T-helper 17 cell (primary cell): ENCODE measurements at regions not wholly inside any gene's neighbourhood (a gene's known extent, or its start where the extent isn't known, plus 50 kb on each side); places are given as distances from the start of the nearest gene placed in this dataset.
"Not testable (repeated sequence)": the region's sequence is repeated elsewhere in the genome, so short reads cannot be mapped to it uniquely, and the experiment has no call there.

ENCODE experiments used
- ATAC-seq: fragments of 150-1000 bp; cut with Tn5 transposase; 2 replicates; pipeline ENCODE4 v1.10.0; 2021; ENCODE audit warnings: mild to moderate bottlenecking, moderate library complexity
- DNase-seq, 3 donors: peaks; one replicate each; pipeline versions ENCODE4 v3.0.0 to v3.0.0-alpha.2; 2020 to 2021
- H3K9me3 ChIP-seq: one replicate; pipeline ENCODE4 v1.7.0; 2013; ENCODE audit warnings: low read length, mild to moderate bottlenecking; ENCODE audit not compliant: control insufficient read depth, poor library complexity, severe bottlenecking
- H3K27ac Mint-ChIP-seq: one replicate; pipeline ENCODE4 v1.8.0; 2022; ENCODE audit warnings: mild to moderate bottlenecking, moderate library complexity, mixed read lengths
- H3K27me3 Mint-ChIP-seq: one replicate; pipeline ENCODE4 v1.8.0; 2022; ENCODE audit warnings: mixed read lengths
- H3K36me3 Mint-ChIP-seq: one replicate; pipeline ENCODE4 v1.8.0; 2022; ENCODE audit warnings: low read depth, mixed read lengths
- H3K4me1 Mint-ChIP-seq: one replicate; pipeline ENCODE4 v1.8.0; 2022; ENCODE audit warnings: mild to moderate bottlenecking, mixed read lengths
- H3K4me3 Mint-ChIP-seq: one replicate; pipeline ENCODE4 v1.8.0; 2022; ENCODE audit warnings: mild to moderate bottlenecking, moderate library complexity, mixed read lengths

- no peak overlapping the region for H3K4me3 Mint-ChIP-seq
- no peak for DNase-seq
- H3K9me3 ChIP-seq: no peaks in the 10 kb centered on the region
- H3K27me3 Mint-ChIP-seq: peaks cover 13% of the 10 kb centered on the region
- ATAC-seq: no peak
- H3K4me1 Mint-ChIP-seq: peaks cover 7% of the 10 kb centered on the region
- peaks cover 2% of the 10 kb centered on the region for H3K36me3 Mint-ChIP-seq
- peak overlapping the region; percentile 47 for H3K27ac Mint-ChIP-seq
These were observed 68.4 kb upstream of the RELL1 start for GRCh38 chr4:37754410-37755185.

DNA sequence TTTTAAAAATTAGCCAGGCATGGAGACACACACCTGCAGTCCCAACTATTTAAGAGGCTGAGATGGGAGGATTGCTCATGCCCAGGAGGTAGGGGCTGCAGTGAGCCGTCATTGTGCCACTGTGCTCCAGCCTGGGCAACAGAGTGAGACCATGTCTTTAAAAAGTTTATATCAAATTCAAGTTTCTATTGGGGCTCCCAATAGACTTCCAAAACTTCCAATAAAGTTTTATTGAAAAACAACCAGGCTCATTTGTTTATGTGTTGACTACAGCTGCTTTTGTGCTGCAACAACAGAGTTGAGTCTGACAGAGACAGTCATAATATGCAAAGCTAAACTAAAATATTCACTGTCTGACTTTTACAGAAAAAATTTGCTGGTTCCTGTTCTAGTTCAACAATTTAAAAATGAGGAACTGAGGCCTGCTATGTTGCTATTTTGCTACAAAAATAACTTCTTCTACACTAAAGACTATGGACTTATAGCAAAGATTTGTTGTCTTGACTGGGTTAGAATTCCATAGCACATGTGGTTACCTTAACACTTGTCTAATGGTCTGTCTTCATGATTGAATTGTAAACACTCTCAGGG is 63.3 kb upstream of the RELL1 start:
- Mint-ChIP-seq H3K4me3 (no peak overlapping the region), H3K27me3 (peaks cover 4% of the 10 kb centered on the region), H3K4me1 (peaks cover 10% of the 10 kb centered on the region), H3K36me3 (peaks cover 2% of the 10 kb centered on the region), H3K27ac (no peak overlapping the region)
- H3K9me3 ChIP-seq: peaks cover 2% of the 10 kb centered on the region
- DNase-seq: no peak
- ATAC-seq: no peak

DNA sequence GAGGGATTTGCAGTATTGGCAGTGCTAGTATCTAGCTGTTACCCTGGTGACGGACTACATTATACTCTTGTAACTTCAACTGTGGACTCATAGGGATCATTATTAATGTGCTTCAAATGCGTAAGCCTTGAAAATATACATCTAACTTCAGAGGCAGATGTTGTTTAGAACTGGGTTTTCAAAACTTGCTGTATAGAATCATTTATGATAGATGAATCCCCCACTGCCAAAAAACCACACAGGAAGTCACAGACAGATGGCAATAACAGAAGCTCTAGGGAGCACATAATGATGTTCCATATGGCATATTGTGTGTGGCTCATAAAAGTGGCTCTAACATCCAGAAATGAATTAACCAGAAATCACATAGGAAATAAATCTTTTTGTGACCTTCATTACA is 62.3 kb upstream of the RELL1 start:
- Mint-ChIP-seq H3K4me3 (no peak overlapping the region), H3K27ac (no peak overlapping the region), H3K4me1 (peaks cover 5% of the 10 kb centered on the region), H3K36me3 (peaks cover 2% of the 10 kb centered on the region), H3K27me3 (no peaks in the 10 kb centered on the region)
- H3K9me3 ChIP-seq: peaks cover 2% of the 10 kb centered on the region
- no peak for ATAC-seq
- no peak for DNase-seq

- peaks cover 2% of the 10 kb centered on the region for H3K9me3 ChIP-seq
- Mint-ChIP-seq H3K4me1 (peaks cover 5% of the 10 kb centered on the region), H3K36me3 (peaks cover 2% of the 10 kb centered on the region), H3K27me3 (no peaks in the 10 kb centered on the region), H3K27ac (no peak overlapping the region), H3K4me3 (no peak overlapping the region)
- ATAC-seq (no peak), DNase-seq (no peak)
These were observed 61.7 kb upstream of the RELL1 start for GRCh38 chr4:37747772-37748330.

DNA sequence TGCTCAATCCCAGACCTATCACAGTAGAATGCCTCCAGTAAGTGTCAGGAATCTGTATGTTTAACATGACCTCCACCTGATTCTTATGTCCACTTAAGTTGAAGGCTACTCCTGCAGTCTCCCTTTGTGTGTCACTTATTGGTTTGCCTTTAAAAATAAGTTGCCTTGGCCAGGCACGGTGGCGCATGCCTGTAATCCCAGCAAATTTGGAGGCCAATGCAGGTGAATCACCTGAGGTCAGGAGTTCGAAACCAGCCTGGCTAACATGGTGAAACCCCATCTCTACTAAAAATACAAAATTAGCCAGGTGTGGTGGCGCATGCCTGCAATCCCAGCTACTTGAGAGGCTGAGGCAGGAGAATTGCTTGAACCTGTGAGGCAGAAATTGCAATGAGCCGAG is 60.7 kb upstream of the RELL1 start:
- H3K4me1 Mint-ChIP-seq, H3K36me3 Mint-ChIP-seq, DNase-seq, H3K27ac Mint-ChIP-seq, H3K9me3 ChIP-seq, H3K4me3 Mint-ChIP-seq, H3K27me3 Mint-ChIP-seq, ATAC-seq: not testable (repeated sequence)

DNA sequence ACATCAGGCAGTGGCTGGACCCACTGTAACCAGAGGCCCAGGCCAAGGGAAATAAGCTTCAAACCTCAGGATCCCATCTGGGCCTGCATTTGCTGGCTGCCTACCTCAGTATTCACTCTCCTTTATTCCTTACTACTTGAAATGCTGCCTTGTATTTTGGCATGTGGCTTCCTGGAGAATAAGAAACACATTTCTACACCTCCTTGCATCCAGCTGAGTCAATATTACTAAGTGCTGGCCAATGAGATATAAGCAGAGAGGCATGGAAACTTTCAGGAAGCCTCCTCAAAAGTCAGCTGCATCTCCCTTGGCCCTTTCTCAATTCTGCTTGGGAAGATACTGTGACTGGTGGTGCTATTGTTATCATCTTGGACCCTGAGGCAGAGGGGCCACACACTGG is 59.8 kb upstream of the RELL1 start:
- Mint-ChIP-seq H3K27ac (no peak overlapping the region), H3K4me3 (no peak overlapping the region), H3K36me3 (no peaks in the 10 kb centered on the region), H3K27me3 (peaks cover 8% of the 10 kb centered on the region), H3K4me1 (peaks cover 8% of the 10 kb centered on the region)
- DNase-seq (no peak), ATAC-seq (no peak)
- peaks cover 2% of the 10 kb centered on the region for H3K9me3 ChIP-seq

DNA sequence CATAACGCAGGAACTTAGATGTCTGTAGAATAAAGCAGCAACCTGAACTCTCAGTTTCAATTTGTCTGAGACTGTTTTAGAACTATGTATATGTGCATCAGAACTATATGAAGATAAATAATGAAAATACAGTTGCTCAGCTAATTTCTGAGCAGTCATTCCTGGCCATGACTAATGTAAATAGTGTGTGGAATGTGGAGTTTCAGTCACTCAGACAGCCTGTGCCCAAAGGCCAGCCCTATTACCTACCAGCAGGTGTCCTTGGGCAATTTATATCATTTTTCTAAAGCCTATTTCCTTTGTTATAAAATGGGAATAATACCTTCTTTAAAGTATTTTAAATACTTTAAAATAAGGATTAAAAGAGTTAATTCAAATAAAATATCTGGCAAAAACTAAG is 56.0 kb upstream of the RELL1 start:
- peaks cover 2% of the 10 kb centered on the region for H3K9me3 ChIP-seq
- Mint-ChIP-seq H3K4me3 (no peak overlapping the region), H3K36me3 (no peaks in the 10 kb centered on the region), H3K27ac (no peak overlapping the region), H3K4me1 (peaks cover 3% of the 10 kb centered on the region), H3K27me3 (peaks cover 8% of the 10 kb centered on the region)
- DNase-seq (no peak), ATAC-seq (no peak)

- ATAC-seq (no peak), DNase-seq (no peak)
- Mint-ChIP-seq H3K4me3 (no peak overlapping the region), H3K27ac (no peak overlapping the region), H3K27me3 (peaks cover 8% of the 10 kb centered on the region), H3K36me3 (no peaks in the 10 kb centered on the region), H3K4me1 (peaks cover 3% of the 10 kb centered on the region)
- H3K9me3 ChIP-seq: no peaks in the 10 kb centered on the region
These were observed 55.4 kb upstream of the RELL1 start for GRCh38 chr4:37741564-37741963.

- no peak overlapping the region for H3K4me3 Mint-ChIP-seq
- H3K36me3 Mint-ChIP-seq: no peaks in the 10 kb centered on the region
- H3K9me3 ChIP-seq: no peaks in the 10 kb centered on the region
- H3K4me1 Mint-ChIP-seq: peaks cover 3% of the 10 kb centered on the region
- no peak overlapping the region for H3K27ac Mint-ChIP-seq
- H3K27me3 Mint-ChIP-seq: peaks cover 8% of the 10 kb centered on the region
- ATAC-seq: no peak
- DNase-seq: no peak
These were observed 54.4 kb upstream of the RELL1 start for GRCh38 chr4:37740546-37740945.

DNA sequence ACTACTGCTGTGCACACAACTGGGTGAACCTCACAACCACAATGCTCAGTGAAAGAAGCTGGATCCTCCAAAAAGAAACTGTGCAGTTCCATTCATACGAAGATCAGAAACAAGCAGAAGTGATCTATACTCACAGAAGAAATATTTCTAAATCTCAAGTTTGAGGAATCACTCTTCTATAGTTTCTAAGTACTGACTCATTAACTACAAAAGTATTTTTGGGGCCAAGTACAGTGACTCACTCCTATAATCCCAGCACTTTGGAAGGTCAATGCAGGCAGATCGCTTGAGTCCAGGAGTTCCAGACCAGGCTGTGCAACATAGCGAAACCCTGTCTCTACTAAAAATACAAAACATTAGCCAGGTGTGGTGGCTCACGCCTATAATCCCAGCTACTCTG is 51.3 kb upstream of the RELL1 start:
- peaks cover 8% of the 10 kb centered on the region for H3K27me3 Mint-ChIP-seq
- no peak overlapping the region for H3K27ac Mint-ChIP-seq
- no peaks in the 10 kb centered on the region for H3K36me3 Mint-ChIP-seq
- no peak for DNase-seq
- no peaks in the 10 kb centered on the region for H3K9me3 ChIP-seq
- H3K4me3 Mint-ChIP-seq: no peak overlapping the region
- ATAC-seq: no peak
- H3K4me1 Mint-ChIP-seq: peaks cover 3% of the 10 kb centered on the region
